NCI-H526 (cell line): ENCODE measurements at regions not wholly inside any gene's neighbourhood (a gene's known extent, or its start where the extent isn't known, plus 50 kb on each side); places are given as distances from the start of the nearest gene placed in this dataset.
A peak's percentile ranks its signal among the peaks of the same experiment; 100 is the strongest.
"Not testable (repeated sequence)": the region's sequence is repeated elsewhere in the genome, so short reads cannot be mapped to it uniquely, and the experiment has no call there.

Source experiments
- DNase-seq, 2 experiments: peaks; one replicate each; lab custom pipeline; 2025; lab: John Stamatoyannopoulos, UW

- DNase-seq: no peak
Measured at GRCh38 chr4:184281231-184282139, 63.8 kb upstream of the ENPP6 start.

- no peak for DNase-seq
Measured at GRCh38 chr4:184280591-184281071, 63.0 kb upstream of the ENPP6 start.

- no peak for DNase-seq
Measured at GRCh38 chr4:184280137-184280536, 62.5 kb upstream of the ENPP6 start.

GRCh38 chr4:184279496-184280061 is 61.9 kb upstream of the ENPP6 start:
- no peak for DNase-seq

GRCh38 chr4:184277769-184278168 is 60.1 kb upstream of the ENPP6 start:
- DNase-seq: not testable (repeated sequence)

GRCh38 chr4:184277010-184277409 is 59.3 kb upstream of the ENPP6 start:
- DNase-seq: not testable (repeated sequence)

- not testable (repeated sequence) for DNase-seq
Measured at GRCh38 chr4:184276346-184276745, 58.7 kb upstream of the ENPP6 start.

- no peak for DNase-seq
Measured at GRCh38 chr4:184275766-184276165, 58.1 kb upstream of the ENPP6 start.

- no peak for DNase-seq
Measured at GRCh38 chr4:184274286-184274951, 56.7 kb upstream of the ENPP6 start.

- no peak for DNase-seq
Measured at GRCh38 chr4:184273166-184274147, 55.8 kb upstream of the ENPP6 start.

- DNase-seq: no peak
Measured at GRCh38 chr4:184270808-184271413, 53.2 kb upstream of the ENPP6 start.

GRCh38 chr4:184269879-184270430 is 52.3 kb upstream of the ENPP6 start:
- DNase-seq: no peak

GRCh38 chr4:184268584-184269160 is 51.0 kb upstream of the ENPP6 start:
- peak in 1 of 2 experiments; percentile 14 for DNase-seq

- DNase-seq: peak; percentile 50 to 59
Measured at GRCh38 chr4:184267673-184268583, 50.3 kb upstream of the ENPP6 start.
